ENCODE measurements at regions not wholly inside any gene's neighbourhood (a gene's known extent, or its start where the extent isn't known, plus 50 kb on each side); places are given as distances from the start of the nearest gene placed in this dataset.

DNA sequence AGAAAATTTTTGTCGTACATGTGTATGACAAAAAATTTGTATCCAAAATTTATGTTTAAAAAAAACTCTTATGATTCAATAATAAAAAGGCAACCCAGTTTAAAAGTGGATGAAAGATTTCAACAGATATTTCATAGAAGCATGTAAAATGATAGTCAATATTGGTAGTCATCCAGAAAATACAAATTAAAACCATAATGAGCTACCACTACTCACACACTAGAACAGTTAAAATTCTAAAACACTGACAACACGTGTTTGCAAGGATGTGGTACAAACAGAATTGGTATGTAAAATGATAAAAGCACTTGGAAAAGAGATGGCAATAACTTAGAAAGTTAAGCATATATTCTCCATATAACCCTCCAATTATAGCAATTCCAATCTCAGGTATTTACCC lies 303.0 kb upstream of the NR2F2 start:
- H2AFZ ChIP-seq (ENCODE audit: low read length), result no peak overlapping the region
- no peaks in the 10 kb centered on the region for H3K9me2 ChIP-seq (replicated peaks; ENCODE audit: low read depth, low read length)
- H3K4me1 ChIP-seq (ENCODE audit: insufficient read depth, low read length, poor library complexity, severe bottlenecking), result no peaks in the 10 kb centered on the region
- no peaks in the 10 kb centered on the region for H3K9me3 ChIP-seq (ENCODE audit: insufficient read depth, low read depth, low read length)
- H3K79me2 ChIP-seq (ENCODE audit: insufficient read depth, low read length), result no peaks in the 10 kb centered on the region
- no peak overlapping the region for H3K4me2 ChIP-seq (ENCODE audit: low read depth, low read length, poor library complexity, severe bottlenecking)
- no peaks in the 10 kb centered on the region for H3F3A ChIP-seq (ENCODE audit: low read depth)
- H3K36me3 ChIP-seq (ENCODE audit: insufficient read depth, low read length), result no peaks in the 10 kb centered on the region
- H3K9ac ChIP-seq (ENCODE audit: low read depth, low read length, poor library complexity, severe bottlenecking), result no peak overlapping the region
- H3K27me3 ChIP-seq (ENCODE audit: insufficient read depth, low read length, poor library complexity, severe bottlenecking), result peaks cover 97% of the 10 kb centered on the region
- H4K20me1 ChIP-seq (ENCODE audit: insufficient read depth, low read length, poor library complexity, severe bottlenecking), result no peaks in the 10 kb centered on the region
- no peak for TF ChIP-seq EZH2phosphoT487 (IDR thresholded peaks at IDR 0.05; ENCODE audit: borderline replicate concordance)
- TF ChIP-seq, protein P1, sequence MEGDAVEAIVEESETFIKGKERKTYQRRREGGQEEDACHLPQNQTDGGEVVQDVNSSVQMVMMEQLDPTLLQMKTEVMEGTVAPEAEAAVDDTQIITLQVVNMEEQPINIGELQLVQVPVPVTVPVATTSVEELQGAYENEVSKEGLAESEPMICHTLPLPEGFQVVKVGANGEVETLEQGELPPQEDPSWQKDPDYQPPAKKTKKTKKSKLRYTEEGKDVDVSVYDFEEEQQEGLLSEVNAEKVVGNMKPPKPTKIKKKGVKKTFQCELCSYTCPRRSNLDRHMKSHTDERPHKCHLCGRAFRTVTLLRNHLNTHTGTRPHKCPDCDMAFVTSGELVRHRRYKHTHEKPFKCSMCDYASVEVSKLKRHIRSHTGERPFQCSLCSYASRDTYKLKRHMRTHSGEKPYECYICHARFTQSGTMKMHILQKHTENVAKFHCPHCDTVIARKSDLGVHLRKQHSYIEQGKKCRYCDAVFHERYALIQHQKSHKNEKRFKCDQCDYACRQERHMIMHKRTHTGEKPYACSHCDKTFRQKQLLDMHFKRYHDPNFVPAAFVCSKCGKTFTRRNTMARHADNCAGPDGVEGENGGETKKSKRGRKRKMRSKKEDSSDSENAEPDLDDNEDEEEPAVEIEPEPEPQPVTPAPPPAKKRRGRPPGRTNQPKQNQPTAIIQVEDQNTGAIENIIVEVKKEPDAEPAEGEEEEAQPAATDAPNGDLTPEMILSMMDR (conservative IDR thresholded peaks at IDR 0.05; ENCODE audit: low read length), result no peak
- no peak overlapping the region for H3K4me3 ChIP-seq (ENCODE audit: low read length, poor library complexity, severe bottlenecking)

DNA sequence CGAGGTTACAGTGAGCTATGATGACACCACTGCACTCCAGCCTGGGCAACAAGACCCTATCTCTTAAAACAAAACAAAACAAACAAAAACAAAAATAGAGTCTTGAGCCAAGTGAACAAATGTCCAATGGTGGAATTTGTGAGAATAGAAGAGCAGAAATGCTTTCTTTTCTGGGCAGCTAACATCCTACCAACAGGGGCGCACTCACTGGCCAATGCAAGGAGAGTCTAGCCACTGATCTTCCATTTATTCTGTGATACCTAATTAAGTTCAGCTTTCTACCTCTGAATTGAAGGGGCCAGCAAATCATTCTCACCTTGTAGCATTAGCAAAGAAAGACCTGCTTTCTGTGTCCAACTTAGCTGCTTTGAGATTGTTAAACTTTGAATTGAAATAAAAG lies 301.9 kb upstream of the NR2F2 start:
- Histone ChIP-seq H3K4me1 (ENCODE audit: insufficient read depth, low read length, poor library complexity, severe bottlenecking) (no peaks in the 10 kb centered on the region), H3K79me2 (ENCODE audit: insufficient read depth, low read length) (no peaks in the 10 kb centered on the region), H3K9me3 (ENCODE audit: insufficient read depth, low read depth, low read length) (no peaks in the 10 kb centered on the region), H3K9me2 (replicated peaks; ENCODE audit: low read depth, low read length) (no peaks in the 10 kb centered on the region), H3K27me3 (ENCODE audit: insufficient read depth, low read length, poor library complexity, severe bottlenecking) (peaks cover 99% of the 10 kb centered on the region), H3K4me2 (ENCODE audit: low read depth, low read length, poor library complexity, severe bottlenecking) (no peak overlapping the region), H3F3A (ENCODE audit: low read depth) (no peaks in the 10 kb centered on the region), H2AFZ (ENCODE audit: low read length) (no peak overlapping the region), H3K9ac (ENCODE audit: low read depth, low read length, poor library complexity, severe bottlenecking) (no peak overlapping the region), H4K20me1 (ENCODE audit: insufficient read depth, low read length, poor library complexity, severe bottlenecking) (no peaks in the 10 kb centered on the region), H3K36me3 (ENCODE audit: insufficient read depth, low read length) (no peaks in the 10 kb centered on the region), H3K4me3 (ENCODE audit: low read length, poor library complexity, severe bottlenecking) (no peak overlapping the region)
- TF ChIP-seq EZH2phosphoT487 (IDR thresholded peaks at IDR 0.05; ENCODE audit: borderline replicate concordance), result no peak
- TF ChIP-seq, protein P1 (conservative IDR thresholded peaks at IDR 0.05; ENCODE audit: low read length), result peak; percentile 51

DNA sequence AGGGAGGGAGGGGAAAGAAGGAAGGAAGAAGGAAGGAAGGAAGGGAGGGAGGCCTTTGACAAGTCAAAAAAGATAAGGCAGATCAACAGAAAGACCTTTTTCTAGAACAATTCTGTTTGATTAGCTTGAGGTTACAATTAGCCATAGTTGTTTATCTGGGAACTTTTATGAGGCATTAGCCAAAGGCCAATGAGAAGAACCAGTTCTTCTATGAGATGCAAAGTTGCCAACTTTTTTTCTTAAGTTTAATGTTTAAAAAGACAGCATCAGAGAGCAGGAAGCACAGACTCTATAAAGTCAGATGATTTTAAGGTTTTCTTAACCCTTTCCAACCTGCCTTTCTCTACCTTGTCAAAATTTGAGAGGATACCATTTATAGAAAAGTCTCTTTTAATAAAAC lies 301.3 kb upstream of the NR2F2 start:
- Histone ChIP-seq H3K36me3 (ENCODE audit: insufficient read depth, low read length) (no peaks in the 10 kb centered on the region), H2AFZ (ENCODE audit: low read length) (no peak overlapping the region), H3K9me2 (replicated peaks; ENCODE audit: low read depth, low read length) (no peaks in the 10 kb centered on the region), H3K9me3 (ENCODE audit: insufficient read depth, low read depth, low read length) (no peaks in the 10 kb centered on the region), H3K79me2 (ENCODE audit: insufficient read depth, low read length) (no peaks in the 10 kb centered on the region), H3K4me3 (ENCODE audit: low read length, poor library complexity, severe bottlenecking) (no peak overlapping the region), H3K4me1 (ENCODE audit: insufficient read depth, low read length, poor library complexity, severe bottlenecking) (no peaks in the 10 kb centered on the region), H4K20me1 (ENCODE audit: insufficient read depth, low read length, poor library complexity, severe bottlenecking) (no peaks in the 10 kb centered on the region), H3K4me2 (ENCODE audit: low read depth, low read length, poor library complexity, severe bottlenecking) (no peak overlapping the region), H3K9ac (ENCODE audit: low read depth, low read length, poor library complexity, severe bottlenecking) (no peak overlapping the region), H3K27me3 (ENCODE audit: insufficient read depth, low read length, poor library complexity, severe bottlenecking) (peaks cover 99% of the 10 kb centered on the region), H3F3A (ENCODE audit: low read depth) (no peaks in the 10 kb centered on the region)
- TF ChIP-seq, protein P1 (conservative IDR thresholded peaks at IDR 0.05; ENCODE audit: low read length), result no peak
- no peak for TF ChIP-seq EZH2phosphoT487 (IDR thresholded peaks at IDR 0.05; ENCODE audit: borderline replicate concordance)
